B cell (primary cell): ENCODE measurements at regions not wholly inside any gene's neighbourhood (a gene's known extent, or its start where the extent isn't known, plus 50 kb on each side); places are given as distances from the start of the nearest gene placed in this dataset.

Experiments
- CTCF ChIP-seq: fragments of 200-600 bp; IDR thresholded peaks from one replicate; pipeline ENCODE4 v1.8.0; 2022; ENCODE audit warnings: antibody characterized with exemption, mild to moderate bottlenecking
- EZH2 ChIP-seq: IDR thresholded peaks from 2 replicates; pipeline ENCODE4 v1.6.1; 2012; ENCODE audit warnings: borderline replicate concordance, low read depth, mild to moderate bottlenecking, moderate library complexity, low read length; ENCODE audit not compliant: insufficient read depth, poor library complexity, severe bottlenecking

- TF ChIP-seq EZH2 (no peak), CTCF (no peak)
Observed at GRCh38 chr2:114331934-114332333, 110.5 kb upstream of the DPP10 start.
